K562 (cell line): ENCODE measurements at regions not wholly inside any gene's neighbourhood (a gene's known extent, or its start where the extent isn't known, plus 50 kb on each side); places are given as distances from the start of the nearest gene placed in this dataset.

Experiments used
- ATAC-seq: fragments of 200-7000 bp; cut with Tn5 transposase; 3 replicates; pipeline ENCODE4 v1.9.1; 2020; ENCODE audit warnings: moderate library complexity
- BruUV-seq: library from RNA; stranded (reverse); fragments of 400-500 nt; replicated peaks from 2 replicates; lab custom pipeline; 2021; lab: Mats Ljungman, UMichigan
- CTCF ChIA-PET: fragments of 300-600 bp; formaldehyde crosslinking; extraction: SDS; loops from one replicate; lab custom pipeline; 2021; ENCODE audit warnings: low intra/inter-chr PET ratio; lab: Yijun Ruan, JAX
- POLR2A ChIA-PET: fragments of 300-600, 350-650 bp; sonication (Branson Sonifier 250); formaldehyde crosslinking; extraction: SDS; loops from one replicate; lab custom pipeline; 2021; ENCODE audit warnings: antibody characterized with exemption, inconsistent platforms; lab: Yijun Ruan, JAX
- DNase-seq, 4 experiments: peaks; one replicate each; pipeline versions ENCODE4 v3.0.0 to v3.0.0-alpha.2; 2011 to 2018; ENCODE audit warnings: low spot score in 3 of 4, mixed read lengths in 3 of 4; ENCODE audit errors: extremely low read depth in 1 of 4
- FAIRE-seq: peaks from 2 replicates; lab custom pipeline; 2011; peaks lifted over from hg19 to GRCh38; lab: Jason Lieb, UNC
- H2AFZ ChIP-seq: 2 replicates; pipeline ENCODE4 v1.6.0; 2011; ENCODE audit warnings: low read depth, low read length, control low read depth, inconsistent platforms
- H3K27ac ChIP-seq: fragments of 200-600 bp; 3 replicates; pipeline ENCODE4 v1.8.0; 2011; ENCODE audit warnings: low read depth, mild to moderate bottlenecking, control low read depth, inconsistent platforms, low read length, moderate library complexity, mixed read lengths; ENCODE audit errors: extremely low read depth
- H3K27me3 ChIP-seq, 2 experiments: fragments of 300-600 bp in 1 of 2; 2 replicates in 1 of 2; 3 replicates in 1 of 2; pipeline versions ENCODE4 v1.6.0 to v1.8.0; 2011; ENCODE audit warnings: inconsistent platforms in 2 of 2, low read length in 2 of 2, mild to moderate bottlenecking in 1 of 2, mixed read lengths in 1 of 2, moderate library complexity in 1 of 2; ENCODE audit not compliant: control insufficient read depth in 2 of 2, insufficient read depth in 2 of 2
- H3K36me3 ChIP-seq: fragments of 300-600 bp; 3 replicates; pipeline ENCODE4 v1.8.0; 2011; ENCODE audit warnings: mild to moderate bottlenecking, low read length, inconsistent platforms; ENCODE audit not compliant: control insufficient read depth, insufficient read depth
- H3K4me1 ChIP-seq, 2 experiments: fragments of 200-600 bp in 1 of 2; replicated peaks in 1 of 2; 2 replicates in 1 of 2; 3 replicates in 1 of 2; pipeline versions ENCODE4 v1.5.1 to v1.8.0; 2011; ENCODE audit warnings: inconsistent platforms in 2 of 2, low read length in 2 of 2, mild to moderate bottlenecking in 1 of 2, mixed read lengths in 1 of 2, moderate library complexity in 1 of 2; ENCODE audit not compliant: control insufficient read depth in 2 of 2, insufficient read depth in 2 of 2
- H3K4me2 ChIP-seq: 2 replicates; pipeline ENCODE4 v1.6.1; 2011; ENCODE audit warnings: low read length, control low read depth, inconsistent platforms, mixed read lengths; ENCODE audit not compliant: insufficient read depth
- H3K4me3 ChIP-seq: fragments of 200-600 bp; sonication (generic), shearing (Covaris generic); 2 replicates; pipeline ENCODE4 v1.5.1; 2016; ENCODE audit warnings: control low read depth, inconsistent platforms
- H3K79me2 ChIP-seq: fragments of 200-600 bp; 3 replicates; pipeline ENCODE4 v1.8.0; 2011; ENCODE audit warnings: low read length, inconsistent platforms; ENCODE audit not compliant: control insufficient read depth, insufficient read depth
- H3K9ac ChIP-seq, 2 experiments: 2 replicates each; pipeline versions ENCODE4 v1.6.0 to v1.6.1; 2011; ENCODE audit warnings: low read depth in 2 of 2, low read length in 2 of 2, control low read depth in 1 of 2, inconsistent platforms in 1 of 2, mild to moderate bottlenecking in 1 of 2, mixed read lengths in 1 of 2; ENCODE audit not compliant: insufficient read depth in 1 of 2
- H3K9me1 ChIP-seq: one replicate; pipeline ENCODE4 v1.6.0; 2011; ENCODE audit warnings: inconsistent platforms, mild to moderate bottlenecking, low read length, moderate library complexity; ENCODE audit not compliant: control insufficient read depth, insufficient read depth
- H3K9me3 ChIP-seq: replicated peaks from 2 replicates; pipeline ENCODE4 v1.5.1; 2011; ENCODE audit warnings: low read depth, low read length, inconsistent platforms; ENCODE audit not compliant: control insufficient read depth, insufficient read depth
- H4K20me1 ChIP-seq: replicated peaks from 2 replicates; pipeline ENCODE4 v1.6.1; 2011; ENCODE audit warnings: low read length, inconsistent platforms, mixed read lengths; ENCODE audit not compliant: control insufficient read depth, insufficient read depth
- ARID3A ChIP-seq: IDR thresholded peaks from 2 replicates; pipeline ENCODE4 v1.6.1; 2012; ENCODE audit warnings: low read depth, low read length, improper control_type of control experiment, borderline replicate concordance
- CHAMP1 ChIP-seq: fragments of 450-650 bp; IDR thresholded peaks from 2 replicates; pipeline ENCODE4 v1.6.1; 2016; ENCODE audit warnings: mild to moderate bottlenecking
- E2F1 ChIP-seq: sonication (generic); formaldehyde crosslinking; IDR thresholded peaks from 2 replicates; pipeline ENCODE4 v1.8.1; 2023; ENCODE audit warnings: mild to moderate bottlenecking, missing genetic modification reagents, moderate library complexity
- EP400 ChIP-seq: fragments of 450-650 bp; IDR thresholded peaks from 2 replicates; pipeline ENCODE4 v1.6.1; 2017; ENCODE audit warnings: antibody characterized with exemption, mild to moderate bottlenecking, moderate library complexity
- FOXK1 ChIP-seq: sonication (generic); formaldehyde crosslinking; IDR thresholded peaks from 2 replicates; pipeline ENCODE4 v1.8.0; 2022; ENCODE audit warnings: missing genetic modification reagents, mild to moderate bottlenecking, borderline replicate concordance
- MED1 ChIP-seq: sonication (generic); formaldehyde crosslinking; IDR thresholded peaks from 2 replicates; pipeline ENCODE4 v1.8.1; 2023; ENCODE audit warnings: missing genetic modification reagents, borderline replicate concordance
- RAD21 ChIP-seq, 2 experiments: fragments of 250-450 bp in 1 of 2; fragments of 450-650 bp in 1 of 2; sonication (Bioruptor Pico) in 1 of 2; formaldehyde crosslinking in 1 of 2; IDR thresholded peaks in 1 of 2; conservative IDR thresholded peaks in 1 of 2; 2 replicates each; pipeline versions ENCODE4 v1.4.0 to v1.8.0; 2020 to 2022; ENCODE audit warnings: mild to moderate bottlenecking in 2 of 2, moderate library complexity in 1 of 2
- XRCC5 ChIP-seq: fragments of 200-400 bp; formaldehyde crosslinking; IDR thresholded peaks from 2 replicates; pipeline ENCODE4 v1.6.1; 2017; ENCODE audit warnings: low read depth, mild to moderate bottlenecking, low read length
- ZBTB7A ChIP-seq: IDR thresholded peaks from 2 replicates; pipeline ENCODE4 v1.6.1; 2011; ENCODE audit warnings: low read depth, mild to moderate bottlenecking, low read length, moderate library complexity, borderline replicate concordance; ENCODE audit not compliant: control insufficient read depth
- ZNF444 ChIP-seq: fragments of 250-450 bp; sonication (Bioruptor Pico); IDR thresholded peaks from 2 replicates; pipeline ENCODE4 v1.4.0; 2020; ENCODE audit warnings: mild to moderate bottlenecking, moderate library complexity
- WGBS: fragments of 100-300 bp; shearing (Covaris generic); methylation state at CpG from one replicate; pipeline ENCODE4 v1.1.6; 2016; ENCODE audit warnings: low coverage, mixed read lengths; ENCODE audit not compliant: insufficient coverage; ENCODE audit errors: missing lambda C conversion rate; 5-methylcytosine and 5-hydroxymethylcytosine counted together
- in situ Hi-C: fragments of 300-500 bp; cut with MboI; formaldehyde crosslinking; loops from 4 replicates; pipeline ENCODE4 v1.15.0; 2018; ENCODE audit warnings: inconsistent platforms, mixed read lengths
- intact Hi-C: fragments of 100-400 bp; cut with micrococcal nuclease; formaldehyde crosslinking; loops from 2 replicates; pipeline ENCODE4 v1.14.2; 2022

- BruUV-seq, result no TSS peak
- no peak overlapping the region for H3K4me2 ChIP-seq
- H2AFZ ChIP-seq, result no peak overlapping the region
- ATAC-seq (no peak), FAIRE-seq (no peak), DNase-seq (no peak)
- no peaks in the 10 kb centered on the region for H3K79me2 ChIP-seq
- H3K9me3 ChIP-seq, result no peaks in the 10 kb centered on the region
- no peaks in the 10 kb centered on the region for H3K36me3 ChIP-seq
- CTCF ChIA-PET, result no interaction called here
- H3K9me1 ChIP-seq, result no peaks in the 10 kb centered on the region
- POLR2A ChIA-PET, result no interaction called here
- TF ChIP-seq XRCC5 (no peak), RAD21 (CRISPR knock-in tag; conservative IDR thresholded peaks at IDR 0.05 in 1 of 2, IDR thresholded peaks at IDR 0.05 in 1 of 2) (no peak), MED1 (CRISPR knock-in tag) (no peak), EP400 (no peak), CHAMP1 (no peak), FOXK1 (no peak), ARID3A (no peak), E2F1 (CRISPR knock-in tag) (no peak), ZNF444 (no peak), ZBTB7A (no peak)
- intact Hi-C loops (no loop called here), in situ Hi-C loops (no loop called here)
- no peaks in the 10 kb centered on the region for H3K27me3 ChIP-seq
- H4K20me1 ChIP-seq, result no peaks in the 10 kb centered on the region
- no peak overlapping the region for H3K4me3 ChIP-seq
- 0% methylated on average over 2 of the region's 2 CpGs for WGBS
- H3K4me1 ChIP-seq, result no peaks in the 10 kb centered on the region
- no peak overlapping the region for H3K9ac ChIP-seq
- no peak overlapping the region for H3K27ac ChIP-seq
Observed at GRCh38 chr10:109327266-109327665, 596.0 kb downstream of the XPNPEP1 start.
